Inflammatory macrophage (primary cell): ENCODE measurements at regions not wholly inside any gene's neighbourhood (a gene's known extent, or its start where the extent isn't known, plus 50 kb on each side); places are given as distances from the start of the nearest gene placed in this dataset.
"Not testable (repeated sequence)": the region's sequence is repeated elsewhere in the genome, so short reads cannot be mapped to it uniquely, and the experiment has no call there.

Experiments used
- DNase-seq, 2 donors: peaks; one replicate each; pipeline ENCODE4 v3.0.0-alpha.2; 2020 to 2022

GRCh38 chr7:130850956-130851355, 116.9 kb upstream of the KLF14 start:
- no peak for DNase-seq

DNA sequence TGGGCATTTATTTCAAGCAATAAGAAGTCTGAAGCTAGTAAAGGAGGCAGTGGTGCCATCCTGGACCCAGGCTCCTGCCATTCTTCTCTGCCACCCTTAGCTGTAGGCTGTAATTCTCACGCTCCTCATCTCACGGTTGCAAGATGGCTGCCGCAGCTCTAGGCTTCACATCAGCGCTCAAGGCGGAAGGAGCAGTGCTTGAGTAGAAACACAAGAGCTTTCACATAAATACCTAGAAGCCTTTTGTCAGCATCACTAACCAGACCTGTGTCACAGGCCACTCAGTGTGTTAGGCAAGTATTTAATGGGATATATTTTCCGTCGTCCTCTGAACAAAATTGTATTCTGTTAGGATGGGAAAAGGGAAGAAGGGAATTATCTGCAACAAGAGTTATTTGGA, 118.9 kb upstream of the KLF14 start:
- no peak for DNase-seq

DNA sequence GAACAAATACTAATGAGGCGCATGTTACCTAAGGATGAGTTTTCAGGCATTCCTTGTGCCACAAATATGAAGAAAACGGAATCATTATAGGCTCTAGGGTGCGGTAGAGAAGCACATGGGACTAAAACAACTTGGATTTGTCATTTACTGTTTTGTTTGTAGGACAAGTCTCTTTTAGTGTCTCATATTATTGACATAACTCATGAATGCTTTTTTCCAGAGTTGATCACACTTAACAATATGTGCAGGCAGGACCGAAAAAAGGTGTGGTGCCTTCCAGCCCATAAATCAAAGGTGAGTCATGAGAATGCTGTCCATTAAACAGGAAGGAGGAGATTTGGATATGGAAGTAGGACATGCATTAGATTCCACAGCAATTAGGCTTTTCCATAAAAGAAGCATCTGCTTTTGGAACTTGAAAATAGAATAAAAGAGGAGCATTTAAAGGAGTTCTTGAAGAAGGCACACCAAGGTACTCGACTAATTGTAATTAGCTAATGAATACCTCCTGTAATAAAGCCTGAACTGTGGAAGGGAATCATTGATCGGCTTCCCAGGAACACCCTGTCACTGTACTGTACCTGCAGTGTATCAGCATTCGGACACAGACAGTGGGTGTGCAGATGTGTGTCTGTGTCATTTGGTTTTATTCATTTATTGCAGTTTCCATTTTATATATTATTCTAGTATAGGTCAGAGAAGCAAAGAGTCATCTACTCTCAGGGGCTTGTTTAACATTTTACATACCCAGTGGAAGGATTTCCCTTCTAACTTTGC, 119.7 kb upstream of the KLF14 start:
- no peak for DNase-seq

- no peak for DNase-seq
Measured at GRCh38 chr7:130854481-130854880, 120.5 kb upstream of the KLF14 start.

GRCh38 chr7:130856866-130857265, 122.9 kb upstream of the KLF14 start:
- no peak for DNase-seq

- DNase-seq = not testable (repeated sequence)
Measured at GRCh38 chr7:130860832-130861231, 126.8 kb upstream of the KLF14 start.

- DNase-seq = no peak
Measured at GRCh38 chr7:130865408-130866236, 131.6 kb upstream of the KLF14 start.

- no peak for DNase-seq
Measured at GRCh38 chr7:130867039-130867438, 133.0 kb upstream of the KLF14 start.

DNA sequence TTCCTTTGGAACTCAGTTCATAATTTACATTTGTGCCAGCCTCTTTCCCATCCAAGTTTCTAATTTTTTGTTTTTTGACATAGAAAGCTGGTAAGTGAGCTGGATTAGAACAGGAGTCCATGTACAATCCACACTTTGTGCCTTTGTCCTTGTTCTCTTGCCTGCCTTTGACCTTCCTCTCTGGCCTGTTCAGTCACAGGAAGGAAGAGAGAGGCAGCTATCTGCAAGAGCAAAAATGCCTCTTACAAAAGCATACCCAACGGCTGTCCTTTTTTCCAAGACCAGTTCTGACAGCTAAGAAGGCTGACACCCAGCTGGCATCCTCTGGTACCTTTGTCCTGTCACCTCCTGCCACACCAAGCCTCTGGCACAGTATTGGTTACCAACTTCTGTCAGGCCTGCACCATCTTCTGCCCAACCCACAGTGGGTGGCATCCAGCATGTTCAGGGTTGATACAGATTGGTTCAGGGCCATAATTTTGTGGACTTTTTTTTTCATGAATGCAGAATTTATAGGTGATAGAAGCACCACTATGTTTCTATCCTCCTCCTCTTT, 133.7 kb upstream of the KLF14 start:
- DNase-seq = no peak

GRCh38 chr7:130868139-130868538, 134.1 kb upstream of the KLF14 start:
- no peak for DNase-seq

- no peak for DNase-seq
Measured at GRCh38 chr7:130869918-130870317, 135.9 kb upstream of the KLF14 start.

- DNase-seq = no peak
Measured at GRCh38 chr7:130872341-130872740, 138.3 kb upstream of the KLF14 start.

DNA sequence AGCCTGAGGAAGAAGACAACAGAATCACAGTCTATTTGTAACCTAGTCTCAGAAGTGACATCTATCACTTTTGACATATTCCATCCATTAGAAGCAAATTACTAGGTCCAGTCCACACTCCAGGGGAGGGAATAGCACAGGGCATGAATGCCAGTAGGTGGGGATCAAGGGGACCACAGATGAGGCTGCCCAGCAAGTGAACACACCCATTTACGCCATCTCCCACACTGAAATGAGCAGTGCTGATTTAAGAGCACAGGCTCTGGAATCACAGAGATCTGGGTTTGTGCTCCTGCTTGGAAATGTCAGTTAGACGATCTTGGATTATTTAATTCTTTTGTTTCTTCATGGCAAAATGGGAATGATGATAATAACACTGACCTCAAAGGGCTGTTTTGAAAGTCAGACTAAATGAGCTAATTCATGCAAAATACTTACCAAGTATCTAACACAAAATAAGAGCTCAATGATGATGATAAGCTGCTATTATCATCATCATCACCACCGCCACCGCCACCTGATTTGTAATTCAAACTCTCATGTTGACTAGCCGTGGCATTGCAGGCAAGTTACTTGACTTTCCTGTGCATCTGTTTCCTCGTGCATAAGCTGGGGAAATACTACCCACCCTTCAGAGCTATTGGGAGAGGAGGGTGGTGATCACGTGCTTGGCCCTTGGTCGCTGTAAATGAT, 138.9 kb upstream of the KLF14 start:
- no peak for DNase-seq

- no peak for DNase-seq
Measured at GRCh38 chr7:130874071-130874915, 140.3 kb upstream of the KLF14 start.

- no peak for DNase-seq
Measured at GRCh38 chr7:130875265-130875741, 141.3 kb upstream of the KLF14 start.

GRCh38 chr7:130875901-130876300, 141.9 kb upstream of the KLF14 start:
- DNase-seq = no peak

DNA sequence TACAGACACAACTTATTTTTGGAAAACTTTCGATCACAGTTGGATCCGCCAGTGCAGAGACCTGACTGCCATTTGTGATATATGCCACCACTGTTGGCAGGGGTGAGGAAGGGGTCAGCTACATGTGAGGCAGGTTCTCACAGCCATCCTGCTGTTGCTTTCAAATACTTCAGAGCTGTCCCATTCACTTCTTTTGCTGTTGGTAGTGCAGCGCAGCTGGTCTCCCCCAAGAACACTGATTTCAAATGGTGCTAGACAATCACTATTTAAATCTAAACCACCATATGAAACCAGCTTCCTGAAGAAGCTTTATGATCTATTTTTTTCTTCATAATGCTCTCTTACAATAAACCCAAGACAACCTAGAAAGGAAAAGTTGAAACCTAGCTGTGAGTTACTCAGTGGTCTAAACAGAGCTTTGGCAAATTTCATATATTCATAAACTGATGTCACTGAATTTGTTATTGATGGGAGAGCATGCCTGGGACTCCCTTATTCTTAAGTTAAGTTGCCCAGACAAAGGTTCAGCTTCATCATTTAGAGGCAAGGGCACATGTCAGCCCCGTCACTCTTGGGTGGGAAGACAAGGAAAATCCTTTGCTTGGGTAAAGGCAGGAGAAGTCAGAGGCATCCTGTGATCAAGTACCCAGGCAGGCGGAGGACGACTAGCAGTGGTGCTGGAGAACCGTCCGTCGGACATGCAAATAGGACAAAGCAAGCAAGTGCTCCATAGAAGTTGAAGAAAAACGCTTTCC, 143.4 kb upstream of the KLF14 start:
- no peak for DNase-seq

GRCh38 chr7:130877991-130878305, 143.9 kb upstream of the KLF14 start:
- DNase-seq = no peak

- no peak for DNase-seq
Measured at GRCh38 chr7:130878785-130879184, 144.8 kb upstream of the KLF14 start.

- DNase-seq = no peak
Measured at GRCh38 chr7:130879191-130879590, 145.2 kb upstream of the KLF14 start.

DNA sequence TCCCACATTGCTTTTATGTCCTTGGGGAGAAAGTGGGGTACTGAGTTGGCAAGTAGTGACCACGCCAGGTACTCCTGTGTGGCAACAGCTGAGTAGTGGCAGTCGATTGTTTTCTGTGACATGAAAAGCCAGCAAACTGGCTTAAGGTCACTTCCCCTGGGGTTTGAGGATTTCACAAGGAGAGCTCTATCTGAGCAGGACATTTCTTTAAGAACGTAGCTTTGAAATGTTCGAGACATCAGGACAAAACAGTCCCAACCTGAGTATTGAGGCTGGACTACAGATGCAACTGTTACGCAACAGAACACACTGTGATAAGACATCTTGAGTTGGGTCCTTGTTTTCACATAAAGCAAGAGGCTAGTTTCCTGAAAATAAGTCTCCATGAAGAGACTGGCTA, 146.7 kb upstream of the KLF14 start:
- DNase-seq = no peak
